Nephron progenitor cell (in vitro differentiated cells): ENCODE measurements at regions not wholly inside any gene's neighbourhood (a gene's known extent, or its start where the extent isn't known, plus 50 kb on each side); places are given as distances from the start of the nearest gene placed in this dataset.
A peak's percentile ranks its signal among the peaks of the same experiment; 100 is the strongest.

Experiments used
- DNase-seq: peaks from one replicate; pipeline ENCODE4 v3.0.0; 2021
- H3K27ac Mint-ChIP-seq: 2 replicates; pipeline ENCODE4 v1.8.0; 2021; ENCODE audit warnings: mild to moderate bottlenecking, moderate library complexity, mixed read lengths
- H3K27me3 Mint-ChIP-seq: 2 replicates; pipeline ENCODE4 v1.8.0; 2021; ENCODE audit warnings: mild to moderate bottlenecking, low read depth, mixed read lengths; ENCODE audit not compliant: poor library complexity
- H3K36me3 Mint-ChIP-seq: 2 replicates; pipeline ENCODE4 v1.8.0; 2021; ENCODE audit warnings: low read depth, mixed read lengths
- H3K4me1 Mint-ChIP-seq: 2 replicates; pipeline ENCODE4 v1.8.0; 2021; ENCODE audit warnings: mixed read lengths
- H3K4me3 Mint-ChIP-seq: 2 replicates; pipeline ENCODE4 v1.8.0; 2021; ENCODE audit warnings: mild to moderate bottlenecking, moderate library complexity, mixed read lengths
- H3K9me3 Mint-ChIP-seq: 2 replicates; pipeline ENCODE4 v1.8.0; 2021; ENCODE audit warnings: mild to moderate bottlenecking, moderate library complexity, mixed read lengths
- TF ChIP-seq, protein P1 (sequence below): fragments of 200-600 bp; sonication (generic); IDR thresholded peaks from 2 replicates; pipeline ENCODE4 v1.5.0; 2021; ENCODE audit warnings: antibody characterized with exemption

- H3K9me3 Mint-ChIP-seq = no peaks in the 10 kb centered on the region
- no peak overlapping the region for H3K27ac Mint-ChIP-seq
- H3K27me3 Mint-ChIP-seq = no peaks in the 10 kb centered on the region
- H3K4me3 Mint-ChIP-seq = no peak overlapping the region
- H3K36me3 Mint-ChIP-seq = no peaks in the 10 kb centered on the region
- TF ChIP-seq, protein P1, sequence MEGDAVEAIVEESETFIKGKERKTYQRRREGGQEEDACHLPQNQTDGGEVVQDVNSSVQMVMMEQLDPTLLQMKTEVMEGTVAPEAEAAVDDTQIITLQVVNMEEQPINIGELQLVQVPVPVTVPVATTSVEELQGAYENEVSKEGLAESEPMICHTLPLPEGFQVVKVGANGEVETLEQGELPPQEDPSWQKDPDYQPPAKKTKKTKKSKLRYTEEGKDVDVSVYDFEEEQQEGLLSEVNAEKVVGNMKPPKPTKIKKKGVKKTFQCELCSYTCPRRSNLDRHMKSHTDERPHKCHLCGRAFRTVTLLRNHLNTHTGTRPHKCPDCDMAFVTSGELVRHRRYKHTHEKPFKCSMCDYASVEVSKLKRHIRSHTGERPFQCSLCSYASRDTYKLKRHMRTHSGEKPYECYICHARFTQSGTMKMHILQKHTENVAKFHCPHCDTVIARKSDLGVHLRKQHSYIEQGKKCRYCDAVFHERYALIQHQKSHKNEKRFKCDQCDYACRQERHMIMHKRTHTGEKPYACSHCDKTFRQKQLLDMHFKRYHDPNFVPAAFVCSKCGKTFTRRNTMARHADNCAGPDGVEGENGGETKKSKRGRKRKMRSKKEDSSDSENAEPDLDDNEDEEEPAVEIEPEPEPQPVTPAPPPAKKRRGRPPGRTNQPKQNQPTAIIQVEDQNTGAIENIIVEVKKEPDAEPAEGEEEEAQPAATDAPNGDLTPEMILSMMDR = no peak
- no peak for DNase-seq
- no peaks in the 10 kb centered on the region for H3K4me1 Mint-ChIP-seq
Observed at GRCh38 chr1:80365359-80366021, 1359.0 kb upstream of the ADGRL4 start.

- DNase-seq = no peak
- no peak overlapping the region for H3K4me3 Mint-ChIP-seq
- no peaks in the 10 kb centered on the region for H3K36me3 Mint-ChIP-seq
- no peaks in the 10 kb centered on the region for H3K27me3 Mint-ChIP-seq
- H3K4me1 Mint-ChIP-seq = no peaks in the 10 kb centered on the region
- no peak overlapping the region for H3K27ac Mint-ChIP-seq
- no peaks in the 10 kb centered on the region for H3K9me3 Mint-ChIP-seq
- TF ChIP-seq, protein P1 = no peak
Observed at GRCh38 chr1:80363689-80364475, 1357.4 kb upstream of the ADGRL4 start.

DNA sequence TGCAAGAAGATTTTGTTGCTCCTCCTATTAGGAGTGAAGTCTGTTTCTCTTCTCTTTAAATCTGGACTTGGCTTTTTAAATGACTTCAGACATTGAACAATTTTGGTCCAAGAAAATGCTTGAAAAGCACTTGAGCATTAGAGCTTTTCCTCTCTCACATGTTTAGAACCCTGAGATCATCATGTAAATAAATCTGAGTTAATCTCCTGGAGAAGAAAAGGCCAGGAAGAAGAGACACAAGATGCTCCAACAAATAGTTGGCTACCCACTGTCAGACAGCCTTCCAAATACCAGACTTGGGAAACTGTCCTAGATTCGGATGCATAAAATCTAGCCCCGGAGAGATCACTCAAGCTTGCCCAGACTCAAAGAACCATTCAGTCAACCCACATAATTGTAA is 1353.1 kb upstream of the ADGRL4 start:
- Mint-ChIP-seq H3K4me3 (no peak overlapping the region), H3K9me3 (no peaks in the 10 kb centered on the region), H3K4me1 (no peaks in the 10 kb centered on the region), H3K36me3 (no peaks in the 10 kb centered on the region), H3K27me3 (no peaks in the 10 kb centered on the region), H3K27ac (no peak overlapping the region)
- TF ChIP-seq, protein P1 = no peak
- no peak for DNase-seq

DNA sequence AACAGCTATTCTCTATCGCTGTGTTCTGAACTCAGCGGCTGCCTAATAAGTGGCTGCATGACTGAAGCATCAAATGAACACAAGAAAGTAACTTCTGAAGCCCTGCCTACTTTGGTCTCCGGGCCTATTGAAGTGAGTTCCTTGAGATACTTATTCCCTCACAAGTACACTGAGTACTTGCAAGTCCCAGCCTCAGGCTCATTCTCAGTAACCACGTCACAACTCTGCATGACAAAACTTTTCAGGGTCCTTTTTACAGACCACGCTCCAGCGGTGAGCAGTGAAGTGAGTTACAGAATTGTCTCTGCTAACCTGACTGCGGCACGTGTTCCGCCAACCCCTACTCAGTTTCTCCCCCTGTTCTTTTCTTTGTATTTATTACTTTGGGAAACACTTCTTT is 1342.7 kb upstream of the ADGRL4 start:
- peaks cover 6% of the 10 kb centered on the region for H3K27me3 Mint-ChIP-seq
- TF ChIP-seq, protein P1 = no peak
- no peaks in the 10 kb centered on the region for H3K36me3 Mint-ChIP-seq
- peak; percentile 2 for DNase-seq
- no peak overlapping the region for H3K27ac Mint-ChIP-seq
- H3K9me3 Mint-ChIP-seq = no peaks in the 10 kb centered on the region
- H3K4me1 Mint-ChIP-seq = no peaks in the 10 kb centered on the region
- H3K4me3 Mint-ChIP-seq = no peak overlapping the region

DNA sequence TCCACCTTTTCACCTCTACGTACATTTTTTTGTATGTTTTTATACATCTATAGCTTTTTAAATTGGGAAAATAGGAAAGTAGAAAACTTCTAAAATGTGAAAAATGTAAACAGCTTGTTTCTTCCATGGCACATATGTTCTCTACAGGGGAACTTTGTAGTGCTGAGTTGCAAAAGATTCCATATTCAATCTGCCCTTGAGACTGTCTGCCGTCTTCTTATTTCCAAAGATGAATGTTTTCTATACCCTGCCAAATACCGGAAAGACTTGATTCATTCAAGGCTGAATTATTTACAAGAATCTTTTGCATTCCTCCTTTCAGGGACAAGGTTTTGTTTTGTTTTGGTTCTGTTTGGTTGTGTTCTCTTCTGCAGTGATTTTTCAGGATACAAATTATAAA is 1334.5 kb upstream of the ADGRL4 start:
- H3K27me3 Mint-ChIP-seq = no peaks in the 10 kb centered on the region
- no peak overlapping the region for H3K4me3 Mint-ChIP-seq
- no peak for DNase-seq
- H3K9me3 Mint-ChIP-seq = peaks cover 19% of the 10 kb centered on the region
- TF ChIP-seq, protein P1 = no peak
- no peaks in the 10 kb centered on the region for H3K4me1 Mint-ChIP-seq
- no peaks in the 10 kb centered on the region for H3K36me3 Mint-ChIP-seq
- no peak overlapping the region for H3K27ac Mint-ChIP-seq
